HPDE6-E6E7 (cell line): ENCODE measurements at regions not wholly inside any gene's neighbourhood (a gene's known extent, or its start where the extent isn't known, plus 50 kb on each side); places are given as distances from the start of the nearest gene placed in this dataset.
"Not testable (repeated sequence)": the region's sequence is repeated elsewhere in the genome, so short reads cannot be mapped to it uniquely, and the experiment has no call there.

Source experiments
- DNase-seq: peaks from one replicate; pipeline ENCODE4 v3.0.0; 2011; ENCODE audit warnings: missing footprints; ENCODE audit errors: extremely low spot score

GRCh38 chr3:94846251-94846650 lies 783.4 kb downstream of the NSUN3 start:
- DNase-seq, result not testable (repeated sequence)

- DNase-seq, result no peak
Observed at GRCh38 chr3:94862703-94863102, 799.8 kb downstream of the NSUN3 start.

DNA sequence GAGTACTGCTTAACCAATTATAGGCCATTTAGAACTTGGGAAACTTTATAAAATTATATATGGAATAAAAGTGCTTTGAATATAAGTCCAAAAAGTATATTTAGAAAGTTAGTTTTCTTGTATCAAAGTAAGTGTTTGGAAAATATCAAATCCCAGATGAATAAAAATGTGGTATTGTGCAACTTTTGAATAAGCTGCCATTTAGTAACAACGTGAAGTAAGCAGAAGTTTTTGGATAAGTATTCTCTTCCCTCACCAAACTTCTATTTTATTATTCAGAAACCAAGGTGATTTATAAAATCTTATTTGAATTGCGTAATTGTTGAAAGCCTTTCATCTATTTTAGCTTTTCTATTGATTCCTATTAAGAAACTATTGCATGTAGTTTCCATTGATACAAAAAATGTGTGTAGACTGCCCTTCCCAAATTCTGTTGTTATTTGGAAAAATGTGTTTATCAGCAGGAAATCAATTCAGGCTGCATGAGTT lies 806.2 kb downstream of the NSUN3 start:
- no peak for DNase-seq

- DNase-seq, result no peak
Observed at GRCh38 chr3:94873751-94874150, 810.9 kb downstream of the NSUN3 start.

DNA sequence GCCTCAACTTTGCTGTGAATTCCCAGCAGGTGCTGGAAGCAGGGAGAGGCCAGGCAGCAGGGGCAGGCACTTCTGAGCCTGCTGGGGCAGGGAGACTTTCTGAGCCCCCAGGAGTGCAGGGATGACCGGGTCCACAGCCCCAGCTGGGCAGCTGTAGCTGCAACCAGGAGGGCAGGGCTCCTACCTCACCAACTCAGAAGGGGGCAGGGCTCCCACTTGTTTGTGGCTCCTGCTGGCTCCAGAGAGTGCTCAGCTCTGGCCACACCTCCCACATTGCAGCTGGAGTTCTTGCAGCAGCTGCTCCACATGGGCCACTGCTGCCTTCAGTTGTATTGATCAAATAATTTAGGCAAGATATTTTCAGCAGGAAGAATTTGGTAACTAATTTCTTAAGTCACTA lies 812.3 kb downstream of the NSUN3 start:
- no peak for DNase-seq

GRCh38 chr3:94887065-94887464 lies 824.2 kb downstream of the NSUN3 start:
- DNase-seq, result no peak

GRCh38 chr3:94896994-94897393 lies 834.1 kb downstream of the NSUN3 start:
- DNase-seq, result no peak

DNA sequence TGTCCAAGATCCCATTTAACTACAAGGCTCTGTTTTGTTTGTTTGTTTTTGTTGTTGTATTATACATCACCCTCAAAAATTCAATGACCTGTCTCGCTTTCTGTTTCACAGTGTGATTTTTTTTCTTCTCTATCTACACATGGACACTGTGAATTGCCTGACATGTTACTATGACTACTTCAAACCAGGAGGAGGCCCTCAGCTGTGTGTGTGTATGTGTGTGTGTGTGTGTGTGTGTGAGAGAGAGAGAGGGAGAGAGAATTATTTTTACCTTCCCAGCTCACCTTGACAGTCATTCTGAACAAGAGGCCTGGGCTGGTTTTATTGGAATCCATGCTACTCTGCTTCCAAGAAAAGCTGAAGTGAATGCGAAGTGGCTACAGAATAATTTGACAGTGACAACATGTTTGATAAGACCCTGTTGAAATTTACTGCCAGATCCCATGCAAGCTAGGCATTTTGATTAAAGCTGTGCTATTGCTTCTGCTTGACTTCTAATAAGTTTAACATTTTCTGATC lies 841.4 kb downstream of the NSUN3 start:
- DNase-seq, result no peak

GRCh38 chr3:94909726-94910125 lies 846.9 kb downstream of the NSUN3 start:
- DNase-seq, result no peak

GRCh38 chr3:94912656-94913055 lies 849.8 kb downstream of the NSUN3 start:
- no peak for DNase-seq

GRCh38 chr3:94927175-94927574 lies 864.3 kb downstream of the NSUN3 start:
- DNase-seq, result no peak

DNA sequence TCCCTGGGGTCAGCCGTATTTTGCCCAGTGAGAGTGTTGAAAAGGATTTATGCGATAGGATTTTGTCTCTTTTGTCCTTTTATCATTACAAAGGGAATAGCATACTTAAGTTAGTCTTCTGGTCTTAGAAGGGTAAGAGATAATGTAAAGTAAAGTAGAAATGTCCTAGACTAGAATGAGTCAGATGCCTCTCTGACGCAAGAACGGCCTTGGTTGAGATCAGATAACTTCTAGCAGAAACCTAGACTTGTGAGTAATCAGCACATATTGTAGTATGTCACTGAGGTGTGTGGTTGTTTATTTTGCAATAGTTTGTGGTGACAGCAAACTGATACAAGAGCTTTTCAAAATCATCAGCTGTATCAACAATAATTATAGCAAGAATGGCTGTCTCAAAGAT lies 866.1 kb downstream of the NSUN3 start:
- peak; percentile 41 for DNase-seq

DNA sequence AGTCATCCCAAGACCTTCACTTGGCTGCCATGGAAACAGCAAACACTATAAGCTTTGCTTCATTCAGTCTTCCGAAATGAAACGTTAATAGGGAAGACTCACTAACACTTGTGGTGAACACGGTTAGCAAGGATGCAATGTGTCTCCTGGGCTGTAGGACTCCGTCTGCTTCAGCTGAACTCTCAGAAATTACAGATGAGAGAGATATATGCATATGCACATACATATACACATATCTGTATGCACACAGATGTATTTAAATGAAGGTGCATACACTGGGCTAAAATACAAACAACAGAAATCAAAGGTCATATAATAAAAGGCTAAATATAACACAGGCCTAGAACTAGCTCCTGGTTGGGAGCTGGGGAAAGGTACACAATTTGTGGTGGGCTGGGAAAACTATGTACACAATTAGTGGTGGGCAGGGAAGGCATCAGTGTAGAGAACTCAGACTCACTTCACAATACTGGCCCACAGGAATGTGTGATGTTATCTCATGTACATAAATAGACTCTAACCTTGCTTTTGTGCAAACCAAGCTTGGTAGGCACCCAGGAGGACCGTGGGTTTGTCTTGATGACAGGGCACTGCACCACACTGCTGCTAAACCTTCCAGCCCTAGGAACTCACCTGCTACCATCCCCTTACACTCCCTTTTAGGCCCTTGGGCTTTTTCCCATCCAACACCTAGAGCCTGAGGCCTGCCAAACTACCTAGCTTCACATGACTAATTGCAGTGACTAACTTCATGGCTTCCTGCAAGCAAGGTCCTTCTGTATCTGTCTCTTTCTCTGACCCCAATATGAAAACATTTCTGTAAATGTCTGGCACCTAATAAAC lies 873.1 kb downstream of the NSUN3 start:
- peak; percentile 4 for DNase-seq

GRCh38 chr3:94937980-94938379 lies 875.1 kb downstream of the NSUN3 start:
- no peak for DNase-seq

DNA sequence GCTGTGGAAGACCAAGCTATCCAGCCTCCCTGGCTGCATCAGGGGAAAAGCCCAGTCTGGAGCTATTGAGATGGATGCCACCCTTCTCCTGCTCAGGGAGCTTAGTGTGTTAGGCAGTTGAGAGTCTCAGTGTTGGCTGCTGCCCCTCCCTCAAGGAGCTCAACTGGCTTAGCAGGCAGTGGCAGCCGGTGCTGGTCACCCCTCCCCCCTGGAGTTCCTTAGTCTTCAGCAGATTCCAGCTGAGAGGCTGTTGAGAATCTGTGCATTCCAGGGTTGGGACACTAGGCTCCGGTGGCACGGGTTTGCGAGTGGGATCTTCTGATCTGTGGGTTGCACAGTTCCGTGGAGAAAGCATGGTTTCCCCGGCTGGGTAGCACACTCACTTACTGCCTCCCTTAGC lies 883.8 kb downstream of the NSUN3 start:
- DNase-seq, result no peak

DNA sequence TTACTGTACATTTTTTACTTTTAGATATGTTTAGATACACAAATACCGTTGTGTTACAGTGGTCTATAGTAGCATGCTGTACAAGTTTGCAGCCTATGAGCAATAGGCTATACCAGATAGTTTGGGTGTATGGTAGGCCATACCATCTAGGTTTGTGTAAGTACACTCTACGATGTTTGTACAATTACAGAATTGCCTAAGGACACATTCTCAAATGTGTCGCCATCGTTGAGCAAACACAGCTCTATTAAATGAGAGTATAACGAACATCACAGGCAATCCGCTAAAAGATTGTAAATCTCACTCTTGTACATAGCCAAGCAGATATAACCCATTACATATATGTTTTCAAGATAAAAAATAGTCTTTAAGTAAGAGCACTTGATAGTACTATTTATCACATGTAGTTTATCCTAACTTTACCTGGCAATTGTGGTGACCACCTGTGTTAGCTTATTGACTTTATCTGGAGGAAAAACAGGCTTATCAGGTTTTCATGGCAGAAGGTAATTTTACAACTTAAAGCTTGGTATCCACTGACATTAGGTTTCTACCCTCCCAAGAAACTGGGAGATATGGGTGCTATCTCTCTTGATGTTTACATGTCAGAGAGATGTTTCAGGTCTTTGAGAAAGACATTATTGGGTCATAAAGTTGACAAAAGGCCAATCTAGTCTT lies 898.7 kb downstream of the NSUN3 start:
- no peak for DNase-seq

DNA sequence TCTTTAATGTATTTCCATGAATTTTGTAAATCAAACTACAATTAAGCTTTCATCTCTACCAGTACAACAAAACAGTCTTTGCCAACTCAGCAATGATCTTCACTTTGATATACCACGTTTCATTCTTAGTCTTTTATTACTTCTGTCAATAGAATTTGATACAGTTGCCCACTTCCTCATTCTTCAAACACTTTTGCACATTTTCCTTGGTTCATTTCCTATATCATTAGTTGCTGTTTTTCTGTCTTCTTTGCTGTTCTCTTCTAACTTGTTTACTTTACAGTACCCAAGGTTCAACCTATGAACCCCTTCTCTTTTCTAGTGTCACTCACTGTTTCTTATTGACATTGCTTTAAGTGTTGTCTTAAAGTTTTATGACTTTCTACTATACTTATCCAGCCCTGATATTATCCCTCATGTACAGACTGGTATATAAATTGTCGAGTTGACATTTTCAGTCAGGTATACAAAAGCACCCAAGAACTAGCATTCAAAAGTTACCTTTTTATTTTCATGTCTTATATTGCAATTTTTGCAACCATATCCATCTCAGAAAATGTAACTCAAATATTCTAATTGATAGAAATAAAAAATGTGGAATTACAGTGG lies 903.1 kb downstream of the NSUN3 start:
- DNase-seq, result no peak

DNA sequence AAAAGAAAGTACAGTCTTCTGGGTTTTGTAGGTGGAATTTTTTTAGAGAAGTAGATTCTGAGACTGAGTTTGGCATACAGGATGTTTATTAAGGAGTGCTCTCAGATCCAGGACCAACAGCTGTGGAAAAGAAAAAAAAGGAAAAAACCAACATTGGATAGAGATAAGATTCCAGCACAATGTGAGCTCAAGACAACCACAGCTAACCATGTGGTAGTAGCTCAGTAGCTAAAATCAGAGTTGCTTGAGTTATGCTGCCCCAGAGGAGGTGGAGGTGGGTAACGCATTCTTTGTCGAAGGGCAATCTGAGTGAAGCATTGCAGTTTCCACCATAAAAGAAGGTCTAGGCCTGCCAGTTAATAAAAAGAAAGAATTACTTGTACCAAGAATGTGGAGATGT lies 904.3 kb downstream of the NSUN3 start:
- DNase-seq, result no peak

DNA sequence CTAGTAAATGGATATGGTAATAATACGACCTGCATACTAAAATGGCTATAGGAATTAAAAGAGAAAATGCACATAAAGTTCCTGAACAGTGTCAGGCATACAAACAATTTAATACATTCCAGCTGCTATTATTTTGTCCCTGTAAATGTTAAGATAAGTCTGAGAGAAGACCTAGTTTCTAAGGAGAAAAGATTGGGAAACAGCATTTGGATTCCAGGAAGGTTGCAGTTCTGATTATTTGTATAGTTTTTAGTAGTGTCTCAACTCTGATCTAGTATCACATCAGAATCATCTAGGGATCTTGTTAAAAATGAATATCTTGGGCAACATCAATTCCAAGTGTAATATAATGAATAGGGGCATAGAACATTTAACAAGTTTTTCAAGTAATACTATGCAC lies 905.7 kb downstream of the NSUN3 start:
- no peak for DNase-seq

DNA sequence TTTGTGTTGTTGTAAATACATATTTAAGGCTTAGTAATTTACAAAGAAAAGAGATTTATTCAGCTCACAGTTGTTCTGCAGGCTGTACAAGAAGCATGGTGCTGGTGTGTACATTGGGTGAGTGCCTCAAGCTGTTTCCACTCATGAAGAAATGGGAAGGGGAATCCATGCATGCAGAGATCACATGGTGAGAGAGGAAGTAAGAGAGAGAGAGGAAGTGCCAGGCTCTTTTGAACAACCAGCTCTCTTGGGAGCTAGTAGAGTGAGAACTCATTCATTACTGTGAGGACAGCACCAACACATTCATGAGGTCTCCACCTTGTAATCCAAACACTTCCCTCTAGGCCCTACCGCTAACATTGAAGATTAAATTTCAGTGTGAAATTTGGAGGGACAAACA lies 909.2 kb downstream of the NSUN3 start:
- DNase-seq, result no peak

DNA sequence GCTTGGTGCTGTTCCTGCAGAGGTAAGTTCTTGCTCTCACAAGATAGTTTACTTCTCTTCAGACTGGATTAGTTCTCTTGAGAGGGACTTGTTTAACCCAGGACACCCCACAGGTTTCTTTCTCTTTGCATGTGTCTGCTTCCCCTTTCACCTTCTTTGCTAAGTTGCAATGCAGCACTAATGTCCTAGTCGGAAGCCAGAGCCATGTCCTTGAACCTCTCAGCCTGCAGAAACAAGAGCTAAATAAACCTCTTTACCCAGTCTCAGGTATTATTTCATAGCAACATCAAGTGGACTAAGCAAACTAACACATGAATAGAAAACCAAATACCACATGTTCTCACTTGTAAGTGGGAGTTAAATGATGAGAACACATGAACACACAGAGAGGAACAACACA lies 915.2 kb downstream of the NSUN3 start:
- no peak for DNase-seq

DNA sequence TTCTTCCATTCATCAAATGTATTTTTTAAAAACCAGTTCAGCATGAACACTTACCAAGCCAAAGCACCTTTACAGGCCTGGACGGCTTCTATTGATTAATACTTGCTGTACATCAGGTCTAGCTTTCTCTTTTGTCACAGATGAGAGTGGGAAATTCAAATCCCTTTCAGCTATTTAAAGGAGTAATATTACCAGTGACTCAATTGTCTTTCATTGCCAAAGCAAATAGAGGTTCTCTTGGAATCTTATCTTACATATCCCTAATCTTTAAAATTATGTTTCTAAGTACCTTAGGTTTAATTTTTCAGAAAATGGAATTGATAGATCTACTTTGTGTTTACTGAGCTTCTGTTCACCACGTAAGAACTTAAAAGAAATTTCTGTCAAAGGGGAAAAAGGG lies 922.9 kb downstream of the NSUN3 start:
- DNase-seq, result no peak
